H1 (cell line): ENCODE measurements at regions not wholly inside any gene's neighbourhood (a gene's known extent, or its start where the extent isn't known, plus 50 kb on each side); places are given as distances from the start of the nearest gene placed in this dataset.

Experiments
- CTCF ChIA-PET: fragments of 300-600 bp; sonication (Branson Sonifier 250); formaldehyde crosslinking; loops from one replicate; lab custom pipeline; 2021; ENCODE audit not compliant: partially characterized antibody; lab: Charles Lee
- POLR2A ChIA-PET: fragments of 300-600 bp; sonication (Branson Sonifier 250); formaldehyde crosslinking; loops from one replicate; lab custom pipeline; 2021; ENCODE audit warnings: inconsistent platforms; ENCODE audit not compliant: partially characterized antibody; lab: Charles Lee
- DNase-seq, 2 experiments: peaks; one replicate each; pipeline versions ENCODE4 v3.0.0 to v3.0.0-alpha.2; 2010 to 2022; ENCODE audit warnings: low spot score in 2 of 2, low read depth in 1 of 2, mixed read lengths in 1 of 2
- FAIRE-seq: peaks from 2 replicates; lab custom pipeline; 2011; peaks lifted over from hg19 to GRCh38; lab: Jason Lieb, UNC
- H2AFZ ChIP-seq: 2 replicates; pipeline ENCODE4 v1.8.1; 2012; ENCODE audit warnings: low read length, inconsistent platforms
- H2AK5ac ChIP-seq: 2 replicates; pipeline ENCODE4 v1.6.1; 2013; ENCODE audit warnings: low read depth, low read length
- H2BK120ac ChIP-seq: replicated peaks from 2 replicates; pipeline ENCODE3; 2013; ENCODE audit warnings: low read depth, low read length, inconsistent platforms
- H2BK12ac ChIP-seq: 2 replicates; pipeline ENCODE4 v1.6.1; 2013; ENCODE audit warnings: low read depth, low read length
- H2BK15ac ChIP-seq: 2 replicates; pipeline ENCODE4 v1.6.1; 2013; ENCODE audit warnings: low read length
- H2BK20ac ChIP-seq: 2 replicates; pipeline ENCODE4 v1.6.1; 2013; ENCODE audit warnings: low read length
- H2BK5ac ChIP-seq: 2 replicates; pipeline ENCODE4 v1.6.1; 2013; ENCODE audit warnings: low read depth, low read length
- H3K14ac ChIP-seq: 2 replicates; pipeline ENCODE4 v1.6.1; 2013; ENCODE audit warnings: inconsistent platforms; ENCODE audit not compliant: insufficient read length
- H3K18ac ChIP-seq: 2 replicates; pipeline ENCODE4 v1.6.1; 2013; ENCODE audit warnings: low read length; ENCODE audit errors: extremely low read depth
- H3K23ac ChIP-seq: 2 replicates; pipeline ENCODE4 v1.6.1; 2013; ENCODE audit warnings: inconsistent platforms; ENCODE audit not compliant: insufficient read length
- H3K23me2 ChIP-seq: 2 replicates; pipeline ENCODE4 v1.6.1; 2013; ENCODE audit warnings: low read depth, low read length
- H3K27ac ChIP-seq: 2 replicates; pipeline ENCODE4 v1.6.1; 2011; ENCODE audit warnings: low read depth, low read length, inconsistent platforms
- H3K27me3 ChIP-seq, 4 experiments: replicated peaks in 1 of 4; 1 replicate in 1 of 4; 2 replicates in 3 of 4; pipeline versions ENCODE4 v1.6.1 to v1.8.1; 2011 to 2013; ENCODE audit warnings: low read length in 3 of 4, mild to moderate bottlenecking in 3 of 4, inconsistent platforms in 2 of 4, mixed read lengths in 2 of 4, moderate library complexity in 1 of 4; ENCODE audit not compliant: control insufficient read depth in 3 of 4, insufficient read depth in 3 of 4; ENCODE audit errors: extremely low read depth in 1 of 4
- H3K36me3 ChIP-seq, 4 experiments: 2 replicates each; pipeline versions ENCODE4 v1.6.1 to v1.8.1; 2011 to 2013; ENCODE audit warnings: mild to moderate bottlenecking in 4 of 4, low read length in 3 of 4, moderate library complexity in 2 of 4, control low read depth in 1 of 4, inconsistent platforms in 1 of 4; ENCODE audit not compliant: insufficient read depth in 4 of 4, control insufficient read depth in 2 of 4
- H3K4ac ChIP-seq: replicated peaks from 2 replicates; pipeline ENCODE3; 2013; ENCODE audit warnings: low read length, low read depth, mixed read lengths, inconsistent platforms; ENCODE audit not compliant: insufficient read length
- H3K4me1 ChIP-seq, 4 experiments: replicated peaks in 1 of 4; 1 replicate in 1 of 4; 2 replicates in 3 of 4; pipeline versions ENCODE4 v1.6.1 to v1.8.1; 2011 to 2013; ENCODE audit warnings: low read length in 3 of 4, inconsistent platforms in 2 of 4, mixed read lengths in 1 of 4; ENCODE audit not compliant: insufficient read depth in 4 of 4, control insufficient read depth in 3 of 4
- H3K4me2 ChIP-seq, 2 experiments: 2 replicates each; pipeline versions ENCODE4 v1.6.1 to v1.8.1; 2011 to 2013; ENCODE audit warnings: low read depth in 2 of 2, low read length in 2 of 2, control low read depth in 1 of 2, inconsistent platforms in 1 of 2, mild to moderate bottlenecking in 1 of 2; ENCODE audit not compliant: insufficient read depth in 1 of 2
- H3K4me3 ChIP-seq, 4 experiments: fragments of 200-600, 300-600 bp in 1 of 4; sonication (generic), shearing (Covaris generic), sonication (Bioruptor Twin) in 1 of 4; 2 replicates each; pipeline versions ENCODE4 v1.5.1 to v1.8.1; 2011 to 2016; ENCODE audit warnings: low read length in 4 of 4, low read depth in 3 of 4, control low read depth in 2 of 4, inconsistent platforms in 2 of 4, mild to moderate bottlenecking in 2 of 4, mixed read lengths in 1 of 4, moderate library complexity in 1 of 4; ENCODE audit not compliant: insufficient read depth in 2 of 4; ENCODE audit errors: extremely low read depth in 1 of 4
- H3K56ac ChIP-seq: replicated peaks from 2 replicates; pipeline ENCODE3; 2013; ENCODE audit warnings: low read depth, mild to moderate bottlenecking, mixed read lengths, low read length, inconsistent platforms; ENCODE audit not compliant: insufficient read length
- H3K79me1 ChIP-seq: 2 replicates; pipeline ENCODE4 v1.6.1; 2013; ENCODE audit warnings: low read depth, low read length, control low read depth
- H3K79me2 ChIP-seq, 2 experiments: 2 replicates each; pipeline versions ENCODE4 v1.6.1 to v1.8.1; 2012 to 2013; ENCODE audit warnings: low read length in 2 of 2, mild to moderate bottlenecking in 2 of 2, inconsistent platforms in 1 of 2; ENCODE audit not compliant: insufficient read depth in 2 of 2, control insufficient read depth in 1 of 2
- H3K9ac ChIP-seq, 4 experiments: replicated peaks in 1 of 4; 1 replicate in 1 of 4; 2 replicates in 3 of 4; pipeline versions ENCODE4 v1.6.1 to v1.8.1; 2011 to 2013; ENCODE audit warnings: low read depth in 3 of 4, low read length in 3 of 4, control low read depth in 2 of 4, mild to moderate bottlenecking in 2 of 4, moderate library complexity in 2 of 4, inconsistent platforms in 1 of 4; ENCODE audit errors: extremely low read depth in 1 of 4
- H3K9me3 ChIP-seq, 2 experiments: 2 replicates each; pipeline versions ENCODE4 v1.6.1 to v1.8.1; 2012 to 2013; ENCODE audit warnings: mild to moderate bottlenecking in 2 of 2, moderate library complexity in 2 of 2, control low read depth in 1 of 2, inconsistent platforms in 1 of 2, low read depth in 1 of 2, low read length in 1 of 2, mixed read lengths in 1 of 2; ENCODE audit not compliant: insufficient read depth in 2 of 2
- H4K20me1 ChIP-seq, 2 experiments: replicated peaks in 1 of 2; 2 replicates each; pipeline versions ENCODE3 to v1.8.1; 2011 to 2013; ENCODE audit warnings: inconsistent platforms in 2 of 2, low read length in 2 of 2, mild to moderate bottlenecking in 1 of 2; ENCODE audit not compliant: insufficient read depth in 2 of 2, control insufficient read depth in 1 of 2
- H4K5ac ChIP-seq: 2 replicates; pipeline ENCODE4 v1.6.1; 2013; ENCODE audit warnings: low read length, low read depth, mixed read lengths, inconsistent platforms; ENCODE audit not compliant: insufficient read length
- H4K8ac ChIP-seq: 2 replicates; pipeline ENCODE4 v1.8.0; 2013; ENCODE audit warnings: mild to moderate bottlenecking, moderate library complexity, low read length, inconsistent platforms; ENCODE audit not compliant: insufficient read depth; ENCODE audit errors: extremely low read depth
- H4K91ac ChIP-seq: replicated peaks from 2 replicates; pipeline ENCODE3; 2013; ENCODE audit warnings: low read length, mixed read lengths, inconsistent platforms; ENCODE audit not compliant: insufficient read length
- CHD2 ChIP-seq: IDR thresholded peaks from 2 replicates; pipeline ENCODE4 v1.6.1; 2012; ENCODE audit warnings: low read length, improper control_type of control experiment
- EGR1 ChIP-seq: IDR thresholded peaks from 2 replicates; pipeline ENCODE4 v1.6.1; 2011; ENCODE audit warnings: low read depth, low read length, borderline replicate concordance
- EZH2 ChIP-seq: fragments of 200-600 bp; sonication (generic); IDR thresholded peaks from 2 replicates; pipeline ENCODE4 v1.7.1; 2012; ENCODE audit warnings: low read depth, mild to moderate bottlenecking, moderate library complexity, low read length, inconsistent platforms; ENCODE audit not compliant: severe bottlenecking
- JUN ChIP-seq: IDR thresholded peaks from 2 replicates; pipeline ENCODE4 v1.6.1; 2011; ENCODE audit warnings: low read depth, mild to moderate bottlenecking, improper control_type of control experiment, low read length
- KDM5A ChIP-seq: fragments of 200-600 bp; IDR thresholded peaks from 2 replicates; pipeline ENCODE4 v1.7.1; 2012; ENCODE audit warnings: mild to moderate bottlenecking, low read length, inconsistent platforms, mixed read lengths
- NANOG ChIP-seq: IDR thresholded peaks from 2 replicates; pipeline ENCODE4 v1.6.1; 2011; ENCODE audit warnings: low read length, low read depth, mild to moderate bottlenecking, inconsistent platforms; ENCODE audit not compliant: insufficient read depth, poor library complexity, severe bottlenecking
- SIX5 ChIP-seq: IDR thresholded peaks from 2 replicates; pipeline ENCODE4 v1.6.1; 2011; ENCODE audit warnings: mild to moderate bottlenecking, low read depth, low read length
- SP4 ChIP-seq: IDR thresholded peaks from 2 replicates; pipeline ENCODE4 v1.6.1; 2012; ENCODE audit warnings: low read length, inconsistent platforms
- TBP ChIP-seq: IDR thresholded peaks from 2 replicates; pipeline ENCODE4 v1.6.1; 2011; ENCODE audit warnings: low read depth, low read length, improper control_type of control experiment
- TEAD4 ChIP-seq: IDR thresholded peaks from 2 replicates; pipeline ENCODE4 v1.6.1; 2012; ENCODE audit warnings: low read depth, low read length, inconsistent platforms, mixed read lengths
- WGBS, 2 experiments: shearing (Covaris generic) in 1 of 2; methylation state at CpG; one replicate each; pipeline versions ENCODE4 v1.1.6 to v1.1.7; 2013 to 2015; ENCODE audit warnings: low lambda C conversion rate in 2 of 2, mixed read lengths in 2 of 2, inconsistent platforms in 1 of 2, low coverage in 1 of 2, missing lambda C conversion rate in 1 of 2; ENCODE audit not compliant: insufficient replicate concordance in 2 of 2, insufficient coverage in 1 of 2, insufficient read length in 1 of 2; ENCODE audit errors: extremely low coverage in 1 of 2, missing lambda C conversion rate in 1 of 2; 5-methylcytosine and 5-hydroxymethylcytosine counted together
- TF ChIP-seq, protein P1 (sequence below): IDR thresholded peaks from 2 replicates; pipeline ENCODE4 v1.6.1; 2012; ENCODE audit warnings: low read length, inconsistent platforms

DNA sequence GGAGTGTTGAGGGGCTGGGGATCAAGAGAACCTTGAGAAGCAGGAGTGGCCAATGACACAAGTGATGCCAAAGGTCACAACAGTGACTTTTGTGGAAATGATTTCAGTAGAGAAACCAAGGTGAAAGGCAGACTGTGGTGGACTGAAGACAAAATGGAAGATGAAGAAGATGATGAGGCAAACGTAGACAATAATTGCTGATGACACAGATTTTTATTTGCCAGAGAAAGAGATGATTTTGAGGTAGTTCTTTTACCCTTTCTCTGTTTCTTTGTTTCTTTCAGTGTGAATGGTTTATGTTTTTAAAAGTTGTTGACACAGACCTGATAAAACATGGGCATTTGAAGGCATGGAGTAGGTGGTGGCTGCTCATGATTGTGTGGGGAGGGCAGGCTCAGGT, 121.0 kb upstream of the ARGLU1 start:
- H3K23me2 ChIP-seq: no peaks in the 10 kb centered on the region
- H2BK120ac ChIP-seq: no peak overlapping the region
- H3K79me1 ChIP-seq: no peaks in the 10 kb centered on the region
- peak overlapping the region; percentile 14; the same call in 1 of the 2 replicates for H2BK12ac ChIP-seq
- H2AFZ ChIP-seq: no peak overlapping the region
- no peak overlapping the region for H2BK15ac ChIP-seq
- no peak overlapping the region for H3K56ac ChIP-seq
- no peak overlapping the region for H3K4ac ChIP-seq
- ChIA-PET POLR2A (no interaction called here), CTCF (no interaction called here)
- H4K5ac ChIP-seq: no peak overlapping the region
- no peak overlapping the region for H4K8ac ChIP-seq
- DNase-seq (no peak), FAIRE-seq (no peak)
- no peak overlapping the region for H3K4me3 ChIP-seq
- H2BK20ac ChIP-seq: no peak overlapping the region
- no peak overlapping the region for H2BK5ac ChIP-seq
- H3K27ac ChIP-seq: no peak overlapping the region
- H4K20me1 ChIP-seq: no peaks in the 10 kb centered on the region
- H3K23ac ChIP-seq: no peak overlapping the region
- H4K91ac ChIP-seq: peak overlapping the region; percentile 19
- H3K79me2 ChIP-seq: no peaks in the 10 kb centered on the region
- no peaks in the 10 kb centered on the region for H3K9me3 ChIP-seq
- H3K9ac ChIP-seq: no peak overlapping the region
- H3K4me1 ChIP-seq: 0 out of 7 replicates have a peak, but pooled peaks cover 0 to 4% (median 0%) of the 10 kb centered on the region in 4 experiments
- H3K27me3 ChIP-seq: no peaks in the 10 kb centered on the region; a peak in 1 of 7 replicates
- no peaks in the 10 kb centered on the region for H3K36me3 ChIP-seq
- H3K4me2 ChIP-seq: no peak overlapping the region
- no peak overlapping the region for H2AK5ac ChIP-seq
- no peak overlapping the region for H3K18ac ChIP-seq
- no peak overlapping the region for H3K14ac ChIP-seq
- WGBS, 2 experiments: 88% methylated on average over 1 of the region's 1 CpG; no CpG with 5 or more reads in 1 of the 2 experiments
- TF ChIP-seq EGR1 (no peak), SIX5 (no peak), KDM5A (no peak), EZH2 (no peak), CHD2 (no peak), TEAD4 (no peak), JUN (no peak), NANOG (no peak), SP4 (no peak), TBP (no peak)
- TF ChIP-seq, protein P1, sequence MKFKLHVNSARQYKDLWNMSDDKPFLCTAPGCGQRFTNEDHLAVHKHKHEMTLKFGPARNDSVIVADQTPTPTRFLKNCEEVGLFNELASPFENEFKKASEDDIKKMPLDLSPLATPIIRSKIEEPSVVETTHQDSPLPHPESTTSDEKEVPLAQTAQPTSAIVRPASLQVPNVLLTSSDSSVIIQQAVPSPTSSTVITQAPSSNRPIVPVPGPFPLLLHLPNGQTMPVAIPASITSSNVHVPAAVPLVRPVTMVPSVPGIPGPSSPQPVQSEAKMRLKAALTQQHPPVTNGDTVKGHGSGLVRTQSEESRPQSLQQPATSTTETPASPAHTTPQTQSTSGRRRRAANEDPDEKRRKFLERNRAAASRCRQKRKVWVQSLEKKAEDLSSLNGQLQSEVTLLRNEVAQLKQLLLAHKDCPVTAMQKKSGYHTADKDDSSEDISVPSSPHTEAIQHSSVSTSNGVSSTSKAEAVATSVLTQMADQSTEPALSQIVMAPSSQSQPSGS: no peak
